HEK293 (cell line): ENCODE measurements at regions not wholly inside any gene's neighbourhood (a gene's known extent, or its start where the extent isn't known, plus 50 kb on each side); places are given as distances from the start of the nearest gene placed in this dataset.

Experiments used
- CTCF ChIA-PET: fragments of 350-600 bp; formaldehyde crosslinking; extraction: SDS; loops from one replicate; lab custom pipeline; 2021; ENCODE audit warnings: antibody characterized with exemption; lab: Yijun Ruan, JAX
- POLR2A ChIA-PET: fragments of 300-600 bp; formaldehyde crosslinking; extraction: SDS; loops from one replicate; lab custom pipeline; 2020; ENCODE audit warnings: antibody characterized with exemption, inconsistent platforms; lab: Yijun Ruan, JAX
- H3K27ac ChIP-seq: fragments of 200-500 bp; sonication (Bioruptor generic); 2 replicates; pipeline ENCODE4 v1.5.1; 2014; ENCODE audit warnings: low read depth, low read length, control low read depth, inconsistent platforms; ENCODE audit errors: extremely low read depth
- H3K36me3 ChIP-seq, 2 experiments: fragments of 200-500 bp in 1 of 2; sonication (Bioruptor generic) in 1 of 2; 1 replicate in 1 of 2; 2 replicates in 1 of 2; pipeline ENCODE4 v1.5.1; 2014 to 2017; ENCODE audit warnings: inconsistent platforms in 2 of 2, low read length in 2 of 2; ENCODE audit not compliant: control insufficient read depth in 2 of 2, insufficient read depth in 1 of 2
- H3K4me1 ChIP-seq: fragments of 200-500 bp; sonication (Bioruptor generic); 2 replicates; pipeline ENCODE4 v1.5.1; 2014; ENCODE audit warnings: mild to moderate bottlenecking, low read length, inconsistent platforms; ENCODE audit not compliant: control insufficient read depth, insufficient read depth
- H3K4me3 ChIP-seq: 2 replicates; pipeline ENCODE4 v1.5.1; 2011; ENCODE audit warnings: low read depth, mild to moderate bottlenecking, control low read depth, low read length, moderate library complexity
- H3K9me3 ChIP-seq: fragments of 200-500 bp; sonication (Bioruptor generic); 2 replicates; pipeline ENCODE4 v1.5.1; 2014; ENCODE audit warnings: low read depth, low read length, inconsistent platforms; ENCODE audit not compliant: control insufficient read depth, insufficient read depth
- ATF2 ChIP-seq: fragments of 450-650 bp; formaldehyde crosslinking; IDR thresholded peaks from 2 replicates; pipeline ENCODE4 v1.5.1; 2016; ENCODE audit warnings: missing biosample characterization, missing genetic modification characterization, low read depth
- BCL11A ChIP-seq: fragments of 450-650 bp; formaldehyde crosslinking; IDR thresholded peaks from 2 replicates; pipeline ENCODE4 v1.5.1; 2016; ENCODE audit warnings: low read depth, missing biosample characterization, missing genetic modification characterization
- BCL11B ChIP-seq: fragments of 450-650 bp; formaldehyde crosslinking; IDR thresholded peaks from 2 replicates; pipeline ENCODE4 v1.5.1; 2016; ENCODE audit warnings: low read depth, missing biosample characterization, missing genetic modification characterization
- CTCF ChIP-seq: fragments of 450-650 bp; formaldehyde crosslinking; IDR thresholded peaks from 2 replicates; pipeline ENCODE4 v1.5.1; 2016; ENCODE audit warnings: missing biosample characterization, missing genetic modification characterization
- KLF7 ChIP-seq: fragments of 450-650 bp; formaldehyde crosslinking; IDR thresholded peaks from 2 replicates; pipeline ENCODE4 v1.5.1; 2016; ENCODE audit warnings: missing biosample characterization, missing genetic modification characterization, borderline replicate concordance
- REPIN1 ChIP-seq: fragments of 450-650 bp; formaldehyde crosslinking; IDR thresholded peaks from 2 replicates; pipeline ENCODE4 v1.5.1; 2017; ENCODE audit warnings: missing biosample characterization, missing genetic modification characterization, low read depth
- SP7 ChIP-seq: fragments of 450-650 bp; formaldehyde crosslinking; IDR thresholded peaks from 2 replicates; pipeline ENCODE4 v1.5.1; 2016; ENCODE audit warnings: missing biosample characterization, missing genetic modification characterization
- WT1 ChIP-seq: fragments of 450-650 bp; formaldehyde crosslinking; IDR thresholded peaks from 2 replicates; pipeline ENCODE4 v1.5.1; 2016; ENCODE audit warnings: missing biosample characterization, missing genetic modification characterization
- ZBTB6 ChIP-seq: fragments of 450-650 bp; formaldehyde crosslinking; IDR thresholded peaks from 2 replicates; pipeline ENCODE4 v1.5.1; 2017; ENCODE audit warnings: missing biosample characterization, missing genetic modification characterization
- ZNF518A ChIP-seq: fragments of 450-650 bp; formaldehyde crosslinking; conservative IDR thresholded peaks from 2 replicates; pipeline ENCODE4 v1.5.1; 2016; ENCODE audit warnings: low read depth, missing biosample characterization, missing genetic modification characterization
- ZNF639 ChIP-seq: fragments of 450-650 bp; formaldehyde crosslinking; IDR thresholded peaks from 2 replicates; pipeline ENCODE4 v1.5.1; 2016; ENCODE audit warnings: missing biosample characterization, missing genetic modification characterization
- ZNF670 ChIP-seq: fragments of 450-650 bp; formaldehyde crosslinking; IDR thresholded peaks from 2 replicates; pipeline ENCODE4 v1.5.1; 2016; ENCODE audit warnings: missing biosample characterization, missing genetic modification characterization, low read depth
- ZNF707 ChIP-seq: fragments of 450-650 bp; formaldehyde crosslinking; IDR thresholded peaks from 2 replicates; pipeline ENCODE4 v1.5.1; 2016; ENCODE audit warnings: missing biosample characterization, missing genetic modification characterization
- ZNF843 ChIP-seq: fragments of 450-650 bp; formaldehyde crosslinking; IDR thresholded peaks from 2 replicates; pipeline ENCODE4 v1.5.1; 2016; ENCODE audit warnings: missing biosample characterization, missing genetic modification characterization
- TF ChIP-seq, protein P1 (sequence below): fragments of 450-650 bp; formaldehyde crosslinking; IDR thresholded peaks from 2 replicates; pipeline ENCODE4 v1.5.1; 2017; ENCODE audit warnings: missing biosample characterization, mild to moderate bottlenecking, missing genetic modification characterization, moderate library complexity

- POLR2A ChIA-PET = no interaction called here
- Histone ChIP-seq H3K36me3 (no peaks in the 10 kb centered on the region), H3K9me3 (no peaks in the 10 kb centered on the region), H3K4me1 (no peaks in the 10 kb centered on the region), H3K27ac (no peak overlapping the region), H3K4me3 (no peak overlapping the region)
- TF ChIP-seq BCL11B = no peak
- TF ChIP-seq BCL11A = no peak
- TF ChIP-seq REPIN1 (tag by site-specific recombination) = no peak
- TF ChIP-seq ZNF670 (tag by site-specific recombination) = no peak
- TF ChIP-seq, protein P1, sequence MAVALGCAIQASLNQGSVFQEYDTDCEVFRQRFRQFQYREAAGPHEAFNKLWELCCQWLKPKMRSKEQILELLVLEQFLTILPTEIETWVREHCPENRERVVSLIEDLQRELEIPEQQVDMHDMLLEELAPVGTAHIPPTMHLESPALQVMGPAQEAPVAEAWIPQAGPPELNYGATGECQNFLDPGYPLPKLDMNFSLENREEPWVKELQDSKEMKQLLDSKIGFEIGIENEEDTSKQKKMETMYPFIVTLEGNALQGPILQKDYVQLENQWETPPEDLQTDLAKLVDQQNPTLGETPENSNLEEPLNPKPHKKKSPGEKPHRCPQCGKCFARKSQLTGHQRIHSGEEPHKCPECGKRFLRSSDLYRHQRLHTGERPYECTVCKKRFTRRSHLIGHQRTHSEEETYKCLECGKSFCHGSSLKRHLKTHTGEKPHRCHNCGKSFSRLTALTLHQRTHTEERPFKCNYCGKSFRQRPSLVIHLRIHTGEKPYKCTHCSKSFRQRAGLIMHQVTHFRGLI (tag by site-specific recombination) = no peak
- no peak for TF ChIP-seq KLF7 (tag by site-specific recombination)
- TF ChIP-seq CTCF = no peak
- no peak for TF ChIP-seq ZNF843 (tag by site-specific recombination)
- TF ChIP-seq ZNF707 (tag by site-specific recombination) = no peak
- no peak for TF ChIP-seq ZNF639 (tag by site-specific recombination)
- no peak for TF ChIP-seq ATF2 (tag by site-specific recombination)
- no peak for TF ChIP-seq ZBTB6 (tag by site-specific recombination)
- no peak for TF ChIP-seq WT1 (tag by site-specific recombination)
- no peak for TF ChIP-seq ZNF518A (tag by site-specific recombination)
- no peak for TF ChIP-seq SP7 (tag by site-specific recombination)
- CTCF ChIA-PET = no interaction called here
Measured at GRCh38 chr3:59684766-59685165, 634.9 kb upstream of the CFAP20DC start.
